Upper lobe of right lung (tissue), 1 donor: ENCODE measurements at regions not wholly inside any gene's neighbourhood (a gene's known extent, or its start where the extent isn't known, plus 50 kb on each side); places are given as distances from the start of the nearest gene placed in this dataset.

Experiments used
- ATAC-seq: fragments of 200-7000 bp; cut with Tn5 transposase; one replicate; pipeline ENCODE4 v1.9.1; 2020; ENCODE audit warnings: mild to moderate bottlenecking, moderate library complexity
- DNase-seq: peaks from one replicate; pipeline ENCODE4 v3.0.0-alpha.2; 2020
- H3K27ac ChIP-seq: fragments of 200-600 bp; one replicate; pipeline ENCODE4 v1.8.0; 2022
- H3K27me3 ChIP-seq: fragments of 200-600 bp; one replicate; pipeline ENCODE4 v1.8.0; 2022; ENCODE audit warnings: mild to moderate bottlenecking
- H3K36me3 ChIP-seq: fragments of 200-600 bp; one replicate; pipeline ENCODE4 v1.8.0; 2022
- H3K4me1 ChIP-seq: fragments of 200-600 bp; one replicate; pipeline ENCODE4 v1.8.0; 2022
- H3K4me3 ChIP-seq: fragments of 200-600 bp; one replicate; pipeline ENCODE4 v1.8.0; 2022; ENCODE audit warnings: mild to moderate bottlenecking
- H3K9me3 ChIP-seq: fragments of 200-600 bp; one replicate; pipeline ENCODE4 v1.8.0; 2022
- CTCF ChIP-seq: fragments of 200-600 bp; IDR thresholded peaks from one replicate; pipeline ENCODE4 v1.8.0; 2022; ENCODE audit warnings: antibody characterized with exemption
- intact Hi-C: fragments of 100-400 bp; cut with DNase I; formaldehyde crosslinking; loops from one replicate; pipeline ENCODE4 v1.11.0; 2022
- donor health status: DM: no; HTN: yes; CAD: no; lungs with severe emphysema.

GRCh38 chr5:61657010-61657409 is 325.0 kb downstream of the ZSWIM6 start:
- Histone ChIP-seq H3K36me3 (no peaks in the 10 kb centered on the region), H3K27ac (no peak overlapping the region), H3K27me3 (no peaks in the 10 kb centered on the region), H3K4me1 (no peaks in the 10 kb centered on the region), H3K4me3 (no peak overlapping the region), H3K9me3 (no peaks in the 10 kb centered on the region)
- intact Hi-C loops = no loop called here
- no peak for TF ChIP-seq CTCF
- DNase-seq = no peak
- ATAC-seq = no peak

- TF ChIP-seq CTCF = no peak
- Histone ChIP-seq H3K4me3 (no peak overlapping the region), H3K27ac (no peak overlapping the region), H3K36me3 (no peaks in the 10 kb centered on the region), H3K9me3 (no peaks in the 10 kb centered on the region), H3K27me3 (no peaks in the 10 kb centered on the region), H3K4me1 (no peaks in the 10 kb centered on the region)
- no peak for DNase-seq
- intact Hi-C loops = no loop called here
- no peak for ATAC-seq
These were observed 325.6 kb downstream of the ZSWIM6 start for GRCh38 chr5:61657686-61658085.

GRCh38 chr5:61658592-61659008 is 326.5 kb downstream of the ZSWIM6 start:
- H3K27me3 ChIP-seq = no peaks in the 10 kb centered on the region
- H3K9me3 ChIP-seq = no peaks in the 10 kb centered on the region
- H3K4me3 ChIP-seq = no peak overlapping the region
- ATAC-seq (peak; percentile 95), DNase-seq (peak; percentile 91)
- no peaks in the 10 kb centered on the region for H3K36me3 ChIP-seq
- peak; percentile 94 for TF ChIP-seq CTCF
- H3K4me1 ChIP-seq = no peaks in the 10 kb centered on the region
- no peak overlapping the region for H3K27ac ChIP-seq
- intact Hi-C loops = no loop called here

GRCh38 chr5:61659221-61659696 is 327.2 kb downstream of the ZSWIM6 start:
- intact Hi-C loops = no loop called here
- DNase-seq (no peak), ATAC-seq (peak; percentile 75)
- Histone ChIP-seq H3K4me3 (no peak overlapping the region), H3K27me3 (no peaks in the 10 kb centered on the region), H3K27ac (no peak overlapping the region), H3K4me1 (no peaks in the 10 kb centered on the region), H3K9me3 (no peaks in the 10 kb centered on the region), H3K36me3 (no peaks in the 10 kb centered on the region)
- TF ChIP-seq CTCF = no peak

GRCh38 chr5:61662670-61663069 is 330.6 kb downstream of the ZSWIM6 start:
- Histone ChIP-seq H3K27ac (no peak overlapping the region), H3K36me3 (no peaks in the 10 kb centered on the region), H3K27me3 (no peaks in the 10 kb centered on the region), H3K4me1 (no peaks in the 10 kb centered on the region), H3K4me3 (no peak overlapping the region), H3K9me3 (no peaks in the 10 kb centered on the region)
- ATAC-seq = no peak
- intact Hi-C loops = no loop called here
- DNase-seq = no peak
- no peak for TF ChIP-seq CTCF

- no peak overlapping the region for H3K27ac ChIP-seq
- ATAC-seq = peak; percentile 68
These were observed 334.1 kb downstream of the ZSWIM6 start for GRCh38 chr5:61666064-61666621.

More at GRCh38 chr5:61666064-61666621, 334.1 kb downstream of the ZSWIM6 start:
- H3K9me3 ChIP-seq = no peaks in the 10 kb centered on the region
- DNase-seq = no peak
- intact Hi-C loops = no loop called here
- H3K4me1 ChIP-seq = no peaks in the 10 kb centered on the region
- no peaks in the 10 kb centered on the region for H3K27me3 ChIP-seq
- peak overlapping the region; percentile 4 for H3K4me3 ChIP-seq
- no peak for TF ChIP-seq CTCF
- no peaks in the 10 kb centered on the region for H3K36me3 ChIP-seq
